ENCODE measurements at regions not wholly inside any gene's neighbourhood (a gene's known extent, or its start where the extent isn't known, plus 50 kb on each side); places are given as distances from the start of the nearest gene placed in this dataset.
"Not testable (repeated sequence)": the region's sequence is repeated elsewhere in the genome, so short reads cannot be mapped to it uniquely, and the experiment has no call there.

DNA sequence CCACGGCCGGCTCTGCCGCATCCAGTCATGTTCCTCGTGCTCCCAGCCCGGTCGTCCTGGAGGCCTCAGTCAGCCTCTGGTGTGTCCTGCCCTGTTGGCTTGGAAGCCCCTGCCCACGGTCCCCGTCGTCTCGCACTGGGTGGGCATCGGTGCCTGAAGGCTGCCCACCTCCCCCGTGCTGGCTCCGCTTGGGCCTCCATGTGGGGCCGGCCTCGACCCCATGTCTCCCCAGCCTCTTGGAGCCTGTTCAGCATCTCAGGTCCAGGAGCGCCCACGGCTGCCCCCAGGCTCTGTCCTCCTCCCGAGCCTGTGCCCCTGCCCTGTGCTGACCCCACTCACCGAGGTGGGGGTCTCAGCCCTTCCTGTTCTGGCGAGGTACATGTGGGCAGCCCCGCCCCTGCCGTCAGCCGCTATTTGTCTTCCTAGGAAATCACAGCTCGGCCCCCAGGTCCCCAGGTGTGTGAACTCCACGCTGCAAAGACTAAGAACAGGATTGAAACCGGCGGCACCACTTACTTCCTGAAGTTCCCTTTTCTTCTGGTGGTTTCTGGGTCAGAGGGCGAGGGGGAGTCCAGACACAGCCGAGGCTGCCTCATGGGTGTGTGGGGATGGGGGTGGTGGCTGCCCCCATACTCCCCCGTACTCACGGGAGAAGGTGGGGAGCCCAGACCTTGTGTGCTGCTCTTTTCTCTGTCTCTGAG is 221.3 kb downstream of the TMEM121 start:
- not testable (repeated sequence) for TF ChIP-seq EZH2 (IDR thresholded peaks at IDR 0.05; ENCODE audit: insufficient read depth, poor library complexity, severe bottlenecking); EZH2phosphoT487 (IDR thresholded peaks at IDR 0.05; ENCODE audit: insufficient read depth, low read depth)
